Amniotic epithelial cell (primary cell): ENCODE measurements at regions not wholly inside any gene's neighbourhood (a gene's known extent, or its start where the extent isn't known, plus 50 kb on each side); places are given as distances from the start of the nearest gene placed in this dataset.
A peak's percentile ranks its signal among the peaks of the same experiment; 100 is the strongest.

ENCODE experiments used
- DNase-seq: peaks from one replicate; pipeline ENCODE4 v3.0.0-alpha.2; 2010; ENCODE audit warnings: low read depth

- peak; percentile 11 for DNase-seq
These were observed 334.3 kb upstream of the GATB start for GRCh38 chr4:152094970-152095700.

- no peak for DNase-seq
These were observed 330.6 kb upstream of the GATB start for GRCh38 chr4:152091405-152091804.

GRCh38 chr4:152090543-152090942 lies 329.7 kb upstream of the GATB start:
- peak; percentile 71 for DNase-seq

GRCh38 chr4:152089584-152089983 lies 328.8 kb upstream of the GATB start:
- no peak for DNase-seq

GRCh38 chr4:152087335-152087734 lies 326.5 kb upstream of the GATB start:
- DNase-seq: no peak

GRCh38 chr4:152085657-152086056 lies 324.9 kb upstream of the GATB start:
- no peak for DNase-seq

GRCh38 chr4:152083338-152083737 lies 322.5 kb upstream of the GATB start:
- DNase-seq: no peak

- DNase-seq: no peak
These were observed 320.2 kb upstream of the GATB start for GRCh38 chr4:152081024-152081423.

GRCh38 chr4:152079543-152080293 lies 318.9 kb upstream of the GATB start:
- no peak for DNase-seq

GRCh38 chr4:152079079-152079478 lies 318.3 kb upstream of the GATB start:
- no peak for DNase-seq

GRCh38 chr4:152077582-152077981 lies 316.8 kb upstream of the GATB start:
- DNase-seq: no peak

GRCh38 chr4:152075253-152075928 lies 314.6 kb upstream of the GATB start:
- no peak for DNase-seq

GRCh38 chr4:152074573-152074972 lies 313.8 kb upstream of the GATB start:
- no peak for DNase-seq

- no peak for DNase-seq
These were observed 313.3 kb upstream of the GATB start for GRCh38 chr4:152074088-152074437.

- DNase-seq: peak; percentile 29
These were observed 312.7 kb upstream of the GATB start for GRCh38 chr4:152073351-152074087.

- DNase-seq: no peak
These were observed 312.1 kb upstream of the GATB start for GRCh38 chr4:152072906-152073305.

GRCh38 chr4:152072001-152072485 lies 311.2 kb upstream of the GATB start:
- DNase-seq: no peak

- no peak for DNase-seq
These were observed 310.0 kb upstream of the GATB start for GRCh38 chr4:152070854-152071253.

GRCh38 chr4:152068866-152069265 lies 308.1 kb upstream of the GATB start:
- DNase-seq: no peak

GRCh38 chr4:152065545-152065944 lies 304.7 kb upstream of the GATB start:
- no peak for DNase-seq

GRCh38 chr4:152064753-152065152 lies 303.9 kb upstream of the GATB start:
- peak; percentile 34 for DNase-seq

- DNase-seq: no peak
These were observed 303.5 kb upstream of the GATB start for GRCh38 chr4:152064282-152064681.
